Fibroblast of villous mesenchyme (primary cell): ENCODE measurements at regions not wholly inside any gene's neighbourhood (a gene's known extent, or its start where the extent isn't known, plus 50 kb on each side); places are given as distances from the start of the nearest gene placed in this dataset.

Experiments
- DNase-seq: peaks from one replicate; pipeline ENCODE4 v3.0.0-alpha.2; 2010; ENCODE audit warnings: low read depth
- H3K4me3 ChIP-seq: 2 replicates; pipeline ENCODE4 v1.5.1; 2011; ENCODE audit warnings: low read depth, mild to moderate bottlenecking, low read length
- CTCF ChIP-seq: IDR thresholded peaks from 2 replicates; pipeline ENCODE4 v1.5.1; 2012; ENCODE audit warnings: low read depth, mild to moderate bottlenecking, low read length; ENCODE audit not compliant: insufficient read depth

- H3K4me3 ChIP-seq, result no peak overlapping the region
- TF ChIP-seq CTCF, result no peak
- DNase-seq, result no peak
Observed at GRCh38 chr10:42974693-42975002, 102.2 kb upstream of the RET start.

- DNase-seq, result no peak
Observed at GRCh38 chr10:42975005-42975493, 101.8 kb upstream of the RET start.

GRCh38 chr10:42975558-42976340 lies 101.1 kb upstream of the RET start:
- no peak for TF ChIP-seq CTCF
- H3K4me3 ChIP-seq, result no peak overlapping the region
- no peak for DNase-seq

More at GRCh38 chr10:42975005-42975493, 101.8 kb upstream of the RET start:
- no peak for TF ChIP-seq CTCF
- no peak overlapping the region for H3K4me3 ChIP-seq

GRCh38 chr10:42976351-42977031 lies 100.4 kb upstream of the RET start:
- no peak overlapping the region for H3K4me3 ChIP-seq
- TF ChIP-seq CTCF, result no peak
- DNase-seq, result no peak

- H3K4me3 ChIP-seq, result no peak overlapping the region
- no peak for DNase-seq
- TF ChIP-seq CTCF, result no peak
Observed at GRCh38 chr10:42977032-42977416, 99.8 kb upstream of the RET start.

- TF ChIP-seq CTCF, result no peak
Observed at GRCh38 chr10:42979181-42979580, 97.7 kb upstream of the RET start.

More at GRCh38 chr10:42979181-42979580, 97.7 kb upstream of the RET start:
- no peak overlapping the region for H3K4me3 ChIP-seq
- no peak for DNase-seq
